ENCODE measurements at regions not wholly inside any gene's neighbourhood (a gene's known extent, or its start where the extent isn't known, plus 50 kb on each side); places are given as distances from the start of the nearest gene placed in this dataset.

DNA sequence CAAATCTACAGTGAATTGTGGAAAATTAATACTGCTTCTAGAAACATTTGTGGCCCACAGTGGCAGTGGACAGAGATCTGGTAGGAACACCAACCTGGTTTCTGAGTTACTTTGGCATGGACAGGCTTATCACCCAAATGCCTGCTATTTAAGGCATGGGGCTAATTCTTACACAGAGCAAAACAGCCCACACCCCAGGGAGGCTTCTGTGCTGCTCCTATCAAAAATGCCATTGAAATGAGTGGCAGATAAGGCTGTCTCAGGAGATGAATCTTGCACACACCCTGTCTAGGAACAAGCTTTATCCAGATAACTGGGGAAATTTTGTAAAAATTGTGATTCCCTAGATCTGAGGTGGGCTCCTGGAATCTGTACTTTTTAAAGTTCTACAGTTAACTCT is 307.1 kb downstream of the TLE1 start:
- no peaks in the 10 kb centered on the region for H3K9me3 ChIP-seq (ENCODE audit: low read depth)
- no peaks in the 10 kb centered on the region for H3F3A ChIP-seq (ENCODE audit: low read depth)
- peaks cover 7% of the 10 kb centered on the region for H3K9me3 Mint-ChIP-seq
- H3K36me3 ChIP-seq, result no peaks in the 10 kb centered on the region
- H3K4me3 Mint-ChIP-seq, result no peak overlapping the region
- no peak overlapping the region for H3K27ac ChIP-seq
- H3K4me2 ChIP-seq, result no peak overlapping the region
- peaks cover 3% of the 10 kb centered on the region for H3K27me3 Mint-ChIP-seq (ENCODE audit: insufficient read depth, low read depth)
- H3K4me1 Mint-ChIP-seq, result peaks cover 31% of the 10 kb centered on the region
- H3K27me3 ChIP-seq, result no peaks in the 10 kb centered on the region
- H3K79me2 ChIP-seq (ENCODE audit: low read depth), result no peaks in the 10 kb centered on the region
- H3K9ac ChIP-seq, result no peak overlapping the region
- H3K4me3 ChIP-seq, result no peak overlapping the region
- TF ChIP-seq, protein P1, sequence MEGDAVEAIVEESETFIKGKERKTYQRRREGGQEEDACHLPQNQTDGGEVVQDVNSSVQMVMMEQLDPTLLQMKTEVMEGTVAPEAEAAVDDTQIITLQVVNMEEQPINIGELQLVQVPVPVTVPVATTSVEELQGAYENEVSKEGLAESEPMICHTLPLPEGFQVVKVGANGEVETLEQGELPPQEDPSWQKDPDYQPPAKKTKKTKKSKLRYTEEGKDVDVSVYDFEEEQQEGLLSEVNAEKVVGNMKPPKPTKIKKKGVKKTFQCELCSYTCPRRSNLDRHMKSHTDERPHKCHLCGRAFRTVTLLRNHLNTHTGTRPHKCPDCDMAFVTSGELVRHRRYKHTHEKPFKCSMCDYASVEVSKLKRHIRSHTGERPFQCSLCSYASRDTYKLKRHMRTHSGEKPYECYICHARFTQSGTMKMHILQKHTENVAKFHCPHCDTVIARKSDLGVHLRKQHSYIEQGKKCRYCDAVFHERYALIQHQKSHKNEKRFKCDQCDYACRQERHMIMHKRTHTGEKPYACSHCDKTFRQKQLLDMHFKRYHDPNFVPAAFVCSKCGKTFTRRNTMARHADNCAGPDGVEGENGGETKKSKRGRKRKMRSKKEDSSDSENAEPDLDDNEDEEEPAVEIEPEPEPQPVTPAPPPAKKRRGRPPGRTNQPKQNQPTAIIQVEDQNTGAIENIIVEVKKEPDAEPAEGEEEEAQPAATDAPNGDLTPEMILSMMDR (IDR thresholded peaks at IDR 0.05), result no peak
- no peak for TF ChIP-seq EZH2phosphoT487 (IDR thresholded peaks at IDR 0.05)
- TF ChIP-seq EZH2 (IDR thresholded peaks at IDR 0.05), result no peak
- no peaks in the 10 kb centered on the region for H4K20me1 ChIP-seq (ENCODE audit: low read depth)
- DNase-seq (ENCODE audit: low spot score), result no peak
- no peak overlapping the region for H3K27ac Mint-ChIP-seq
- H3K36me3 Mint-ChIP-seq, result no peaks in the 10 kb centered on the region
- peak overlapping the region; percentile 38 for H2AFZ ChIP-seq (replicated peaks)
- H3K4me1 ChIP-seq, result peaks cover 14% of the 10 kb centered on the region

DNA sequence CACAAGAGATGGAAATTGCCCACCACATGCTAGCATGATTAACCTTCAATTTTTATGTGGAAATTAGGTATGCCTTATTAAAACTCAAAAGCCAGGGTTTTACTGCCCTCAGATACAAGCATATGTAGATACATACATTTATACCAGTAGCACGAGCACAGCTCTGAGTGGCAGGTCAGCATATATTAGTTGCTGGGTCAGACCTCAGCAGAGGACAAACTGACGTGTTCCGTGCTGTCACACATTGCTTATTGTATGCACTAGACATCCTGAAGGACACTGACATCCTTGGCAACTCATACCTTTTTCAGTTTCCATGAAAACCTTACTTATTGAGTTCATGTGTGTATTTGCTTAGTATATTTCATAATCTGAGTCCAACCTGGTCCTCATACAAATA is 307.7 kb downstream of the TLE1 start:
- H3K79me2 ChIP-seq (ENCODE audit: low read depth), result no peaks in the 10 kb centered on the region
- Mint-ChIP-seq H3K36me3 (no peaks in the 10 kb centered on the region), H3K27me3 (ENCODE audit: insufficient read depth, low read depth) (peaks cover 3% of the 10 kb centered on the region), H3K4me3 (no peak overlapping the region), H3K4me1 (peaks cover 34% of the 10 kb centered on the region), H3K9me3 (peaks cover 7% of the 10 kb centered on the region), H3K27ac (no peak overlapping the region)
- no peak overlapping the region for H3K4me2 ChIP-seq
- no peak overlapping the region for H3K27ac ChIP-seq
- H3K4me3 ChIP-seq, result no peak overlapping the region
- TF ChIP-seq EZH2 (IDR thresholded peaks at IDR 0.05) (no peak), EZH2phosphoT487 (IDR thresholded peaks at IDR 0.05) (no peak)
- TF ChIP-seq, protein P1 (IDR thresholded peaks at IDR 0.05), result no peak
- no peaks in the 10 kb centered on the region for H3K27me3 ChIP-seq
- H2AFZ ChIP-seq (replicated peaks), result no peak overlapping the region
- no peak overlapping the region for H3K9ac ChIP-seq
- DNase-seq (ENCODE audit: low spot score), result no peak
- H3K9me3 ChIP-seq (ENCODE audit: low read depth), result no peaks in the 10 kb centered on the region
- no peaks in the 10 kb centered on the region for H3F3A ChIP-seq (ENCODE audit: low read depth)
- H3K4me1 ChIP-seq, result peaks cover 17% of the 10 kb centered on the region
- H4K20me1 ChIP-seq (ENCODE audit: low read depth), result no peaks in the 10 kb centered on the region
- no peaks in the 10 kb centered on the region for H3K36me3 ChIP-seq

DNA sequence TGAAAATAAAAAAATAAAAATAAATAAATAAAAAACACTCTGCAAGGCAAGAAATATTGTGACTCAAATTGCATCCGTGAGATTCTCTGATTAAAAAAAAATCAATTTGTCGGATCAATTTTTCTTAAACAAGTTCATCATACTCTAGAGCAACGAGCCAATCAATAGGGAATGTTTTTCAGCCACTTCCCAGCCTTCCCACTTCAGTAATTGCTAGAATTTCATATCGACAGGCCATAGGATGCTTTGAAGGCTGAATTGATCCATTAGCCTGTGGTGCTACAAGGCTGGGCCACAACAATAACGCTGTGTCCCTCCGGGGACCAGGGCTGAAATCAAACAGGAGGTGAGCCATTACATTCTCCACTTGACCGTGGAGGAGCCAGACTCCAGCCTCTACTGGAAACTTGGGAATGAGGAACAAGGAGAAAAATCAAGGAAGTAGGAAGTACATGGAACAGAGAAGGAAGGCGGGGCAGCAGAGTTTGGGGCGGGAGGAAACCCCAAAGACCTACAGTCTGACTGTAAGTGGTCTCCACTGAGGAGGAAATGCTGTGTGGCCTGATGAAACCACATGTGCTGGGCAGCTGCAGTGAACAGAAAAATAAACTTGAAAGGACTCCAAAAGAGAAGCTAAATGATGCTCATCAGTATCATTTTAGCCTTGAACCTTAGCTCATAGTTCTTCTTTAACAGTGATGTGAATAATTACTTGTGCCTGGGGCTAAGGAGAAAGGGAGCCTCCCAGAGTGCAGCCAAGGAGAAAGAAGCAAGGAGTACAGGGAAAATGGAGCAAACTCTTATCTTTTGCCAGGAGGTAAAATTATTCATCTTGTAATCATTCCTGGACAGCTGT is 308.6 kb downstream of the TLE1 start:
- TF ChIP-seq, protein P1 (IDR thresholded peaks at IDR 0.05), result no peak
- TF ChIP-seq EZH2 (IDR thresholded peaks at IDR 0.05) (no peak), EZH2phosphoT487 (IDR thresholded peaks at IDR 0.05) (no peak)
- Mint-ChIP-seq H3K27ac (no peak overlapping the region), H3K4me3 (no peak overlapping the region), H3K4me1 (peaks cover 40% of the 10 kb centered on the region), H3K27me3 (ENCODE audit: insufficient read depth, low read depth) (peaks cover 3% of the 10 kb centered on the region), H3K9me3 (peaks cover 4% of the 10 kb centered on the region), H3K36me3 (no peaks in the 10 kb centered on the region)
- Histone ChIP-seq H3K36me3 (no peaks in the 10 kb centered on the region), H3K9me3 (ENCODE audit: low read depth) (no peaks in the 10 kb centered on the region), H3K4me1 (peaks cover 21% of the 10 kb centered on the region), H3K9ac (no peak overlapping the region), H3F3A (ENCODE audit: low read depth) (no peaks in the 10 kb centered on the region), H3K27me3 (no peaks in the 10 kb centered on the region), H3K79me2 (ENCODE audit: low read depth) (no peaks in the 10 kb centered on the region), H3K27ac (no peak overlapping the region), H4K20me1 (ENCODE audit: low read depth) (no peaks in the 10 kb centered on the region), H2AFZ (replicated peaks) (no peak overlapping the region), H3K4me3 (no peak overlapping the region), H3K4me2 (no peak overlapping the region)
- DNase-seq (ENCODE audit: low spot score), result no peak

Data from neural progenitor cell (in vitro differentiated cells).